Endothelial cell of umbilical vein (primary cell): ENCODE measurements at regions not wholly inside any gene's neighbourhood (a gene's known extent, or its start where the extent isn't known, plus 50 kb on each side); places are given as distances from the start of the nearest gene placed in this dataset.

Experiments used
- BruUV-seq: library from RNA; stranded (reverse); fragments of 400-500 nt; replicated peaks from 2 replicates; lab custom pipeline; 2021; lab: Mats Ljungman, UMichigan
- CTCF ChIA-PET: fragments of 300-600, 350-600 bp; sonication (Branson Sonifier 250); formaldehyde crosslinking; loops from one replicate; lab custom pipeline; 2021; ENCODE audit warnings: antibody characterized with exemption, inconsistent platforms; lab: Charles Lee
- POLR2A ChIA-PET: fragments of 300-600, 350-600 bp; sonication (Branson Sonifier 250); formaldehyde crosslinking; loops from one replicate; lab custom pipeline; 2021; ENCODE audit warnings: antibody characterized with exemption, inconsistent platforms; lab: Charles Lee
- DNase-seq: peaks from one replicate; pipeline ENCODE4 v3.0.0-alpha.2; 2011; ENCODE audit warnings: low read depth, low spot score
- FAIRE-seq: peaks from 2 replicates; lab custom pipeline; 2011; peaks lifted over from hg19 to GRCh38; lab: Jason Lieb, UNC
- H2AFZ ChIP-seq: 2 replicates; pipeline ENCODE4 v1.6.0; 2012; ENCODE audit warnings: low read depth, low read length, control low read depth, inconsistent platforms
- H3K27ac ChIP-seq: 2 replicates; pipeline ENCODE4 v1.5.1; 2011; ENCODE audit warnings: low read depth, mild to moderate bottlenecking, control low read depth, low read length, moderate library complexity; ENCODE audit not compliant: insufficient read depth
- H3K27me3 ChIP-seq, 2 experiments: 2 replicates each; pipeline versions ENCODE4 v1.6.0 to v1.6.1; 2011; ENCODE audit warnings: low read length in 2 of 2, mixed read lengths in 1 of 2; ENCODE audit not compliant: control insufficient read depth in 2 of 2, insufficient read depth in 2 of 2
- H3K36me3 ChIP-seq, 2 experiments: 2 replicates in 1 of 2; 3 replicates in 1 of 2; pipeline ENCODE4 v1.5.1; 2011; ENCODE audit warnings: low read length in 2 of 2, mild to moderate bottlenecking in 1 of 2, moderate library complexity in 1 of 2; ENCODE audit not compliant: control insufficient read depth in 2 of 2, insufficient read depth in 2 of 2; ENCODE audit errors: extremely low read depth in 1 of 2
- H3K4me1 ChIP-seq: 3 replicates; pipeline ENCODE4 v1.5.1; 2011; ENCODE audit warnings: mild to moderate bottlenecking, low read length; ENCODE audit not compliant: control insufficient read depth, insufficient read depth; ENCODE audit errors: extremely low read depth
- H3K4me2 ChIP-seq: 2 replicates; pipeline ENCODE4 v1.6.1; 2011; ENCODE audit warnings: low read length, control low read depth, mixed read lengths; ENCODE audit not compliant: insufficient read depth
- H3K4me3 ChIP-seq, 3 experiments: fragments of 200-600 bp in 1 of 3; sonication (generic), shearing (Covaris generic) in 1 of 3; replicated peaks in 1 of 3; 2 replicates each; pipeline ENCODE4 v1.5.1; 2011 to 2016; ENCODE audit warnings: control low read depth in 3 of 3, low read length in 3 of 3, mild to moderate bottlenecking in 2 of 3, inconsistent platforms in 1 of 3, low read depth in 1 of 3, moderate library complexity in 1 of 3; ENCODE audit not compliant: insufficient read depth in 1 of 3
- H3K79me2 ChIP-seq: 2 replicates; pipeline ENCODE4 v1.6.0; 2012; ENCODE audit warnings: low read length, inconsistent platforms; ENCODE audit not compliant: control insufficient read depth, insufficient read depth
- H3K9ac ChIP-seq: replicated peaks from 2 replicates; pipeline ENCODE3; 2011; ENCODE audit warnings: low read length, control low read depth; ENCODE audit not compliant: insufficient read depth; ENCODE audit errors: extremely low read depth
- H3K9me1 ChIP-seq: replicated peaks from 3 replicates; pipeline ENCODE4 v1.6.0; 2011; ENCODE audit warnings: mild to moderate bottlenecking, low read length; ENCODE audit not compliant: control insufficient read depth, insufficient read depth; ENCODE audit errors: extremely low read depth
- H3K9me3 ChIP-seq: replicated peaks from 2 replicates; pipeline ENCODE4 v1.5.1; 2012; ENCODE audit warnings: low read length, inconsistent platforms; ENCODE audit not compliant: control insufficient read depth, insufficient read depth
- H4K20me1 ChIP-seq: replicated peaks from 2 replicates; pipeline ENCODE3; 2011; ENCODE audit warnings: mild to moderate bottlenecking, low read length; ENCODE audit not compliant: control insufficient read depth, insufficient read depth; ENCODE audit errors: extremely low read depth
- CTCF ChIP-seq, 2 donors: IDR thresholded peaks; 1 replicate in 1 of 2; 2 replicates in 1 of 2; pipeline ENCODE4 v1.5.1; 2011; ENCODE audit warnings: low read length in 2 of 2, mild to moderate bottlenecking in 2 of 2, moderate library complexity in 2 of 2, control low read depth in 1 of 2, inconsistent platforms in 1 of 2, low read depth in 1 of 2; ENCODE audit not compliant: insufficient read depth in 1 of 2; ENCODE audit errors: extremely low read depth in 1 of 2
- EZH2 ChIP-seq: IDR thresholded peaks from 2 replicates; pipeline ENCODE4 v1.6.1; 2012; ENCODE audit warnings: borderline replicate concordance, low read depth, mild to moderate bottlenecking, moderate library complexity, low read length, inconsistent platforms; ENCODE audit not compliant: severe bottlenecking
- FOS ChIP-seq: IDR thresholded peaks from 2 replicates; pipeline ENCODE4 v1.6.1; 2011; ENCODE audit warnings: mild to moderate bottlenecking, low read length, moderate library complexity, borderline replicate concordance; ENCODE audit not compliant: insufficient read depth
- GATA2 ChIP-seq: IDR thresholded peaks from 2 replicates; pipeline ENCODE4 v1.7.0; 2011; ENCODE audit warnings: low read depth, mild to moderate bottlenecking, moderate library complexity, mixed read lengths, low read length; ENCODE audit not compliant: insufficient read length, insufficient read depth
- JUN ChIP-seq: IDR thresholded peaks from 2 replicates; pipeline ENCODE4 v1.6.1; 2011; ENCODE audit warnings: borderline replicate concordance, low read depth; ENCODE audit not compliant: insufficient read length, insufficient read depth
- MYC ChIP-seq: IDR thresholded peaks from one replicate; pipeline ENCODE4 v1.6.1; 2011; ENCODE audit warnings: mild to moderate bottlenecking, low read depth, low read length
- POLR2A ChIP-seq: IDR thresholded peaks from 2 replicates; pipeline ENCODE4 v1.6.1; 2012; ENCODE audit warnings: low read depth, mild to moderate bottlenecking, control low read depth, low read length
- POLR2AphosphoS5 ChIP-seq: IDR thresholded peaks from 2 replicates; pipeline ENCODE4 v1.6.1; 2012; ENCODE audit warnings: low read depth, mild to moderate bottlenecking, control low read depth, low read length, moderate library complexity; ENCODE audit not compliant: insufficient read depth
- dilution Hi-C: fragments of 300-500 bp; cut with MboI; formaldehyde crosslinking; loops from one replicate; pipeline ENCODE4 v1.15.0; 2019; ENCODE audit warnings: low sequenced_read_pairs; ENCODE audit not compliant: extremely low pct_ligation_motif_present
- intact Hi-C: fragments of 100-400 bp; cut with micrococcal nuclease; formaldehyde crosslinking; loops from one replicate; pipeline ENCODE4 v1.10.0; 2022
- TF ChIP-seq, protein P1 (sequence below): IDR thresholded peaks from 2 replicates; pipeline ENCODE4 v1.6.1; 2011; ENCODE audit not compliant: insufficient read depth, insufficient read length

DNA sequence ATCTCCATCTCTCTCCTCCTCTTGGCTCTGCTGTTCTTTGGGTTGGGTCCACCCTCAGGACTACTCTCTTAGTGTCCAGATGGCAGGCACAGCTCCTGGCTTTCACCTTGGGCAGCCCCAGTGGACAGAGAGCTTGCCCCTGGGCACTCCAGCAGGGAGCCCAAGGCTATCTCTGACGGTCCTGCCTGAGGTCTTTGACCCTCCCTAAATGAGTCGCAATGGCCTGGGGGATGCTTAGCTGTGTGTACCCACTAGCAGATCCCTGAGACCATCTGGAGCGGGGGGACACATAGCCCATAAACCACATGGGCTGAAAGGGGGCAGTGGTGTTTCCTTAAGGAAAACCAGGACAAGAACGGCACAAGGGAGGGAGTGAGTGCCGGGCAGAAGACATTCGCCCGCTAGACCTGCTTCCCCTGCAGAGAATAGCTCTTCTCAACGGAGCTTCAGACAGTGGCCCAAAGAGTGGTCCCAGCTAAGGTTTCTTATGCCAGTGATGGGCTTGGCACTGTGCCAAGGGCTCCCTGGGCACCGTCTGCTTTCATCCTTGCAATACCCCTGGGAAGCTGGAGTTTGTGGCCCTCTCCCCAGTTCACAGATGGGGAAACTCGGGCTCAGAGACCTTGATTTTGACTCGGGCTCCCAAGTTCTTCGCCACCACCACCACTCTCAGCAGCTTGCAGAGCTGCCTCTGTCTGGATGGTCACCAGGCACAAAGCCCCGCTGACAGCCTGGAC, 53.9 kb upstream of the ANO1 start:
- FAIRE-seq (no peak), DNase-seq (no peak)
- Histone ChIP-seq H3K4me2 (no peak overlapping the region), H3K79me2 (no peaks in the 10 kb centered on the region), H4K20me1 (no peaks in the 10 kb centered on the region), H3K9ac (no peak overlapping the region), H3K9me1 (no peaks in the 10 kb centered on the region), H3K36me3 (no peaks in the 10 kb centered on the region), H3K27me3 (no peaks in the 10 kb centered on the region), H3K9me3 (no peaks in the 10 kb centered on the region), H2AFZ (no peak overlapping the region), H3K27ac (no peak overlapping the region), H3K4me3 (no peak overlapping the region), H3K4me1 (no peaks in the 10 kb centered on the region)
- dilution Hi-C loops = no loop called here
- CTCF ChIA-PET = interaction anchor here (1.2 kb wide), 2 partner anchors 22 to 38 kb away, joined by 3 read pairs; no protein-coding TSS in a partner anchor
- intact Hi-C loops = no loop called here
- BruUV-seq = no TSS peak
- TF ChIP-seq GATA2 (no peak), EZH2 (no peak), POLR2A (no peak), POLR2AphosphoS5 (no peak), JUN (no peak), MYC (no peak), FOS (no peak), CTCF (IDR thresholded peaks at IDR 0.05; ENCODE audit: extremely low read depth in 1 of 2, insufficient read depth in 1 of 2, low read depth in 1 of 2, low read length in 2 of 2) (no peak)
- TF ChIP-seq, protein P1, sequence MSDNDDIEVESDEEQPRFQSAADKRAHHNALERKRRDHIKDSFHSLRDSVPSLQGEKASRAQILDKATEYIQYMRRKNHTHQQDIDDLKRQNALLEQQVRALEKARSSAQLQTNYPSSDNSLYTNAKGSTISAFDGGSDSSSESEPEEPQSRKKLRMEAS = no peak
- POLR2A ChIA-PET = no interaction called here
